C4-2B (cell line): ENCODE measurements at regions not wholly inside any gene's neighbourhood (a gene's known extent, or its start where the extent isn't known, plus 50 kb on each side); places are given as distances from the start of the nearest gene placed in this dataset.
"Not testable (repeated sequence)": the region's sequence is repeated elsewhere in the genome, so short reads cannot be mapped to it uniquely, and the experiment has no call there.

Experiments used
- CTCF ChIP-seq: fragments of 450-650 bp; conservative IDR thresholded peaks from 2 replicates; pipeline ENCODE4 v1.5.1; 2017; ENCODE audit warnings: mild to moderate bottlenecking
- ZFX ChIP-seq: fragments of 450-650 bp; IDR thresholded peaks from 2 replicates; pipeline ENCODE4 v1.6.1; 2017

GRCh38 chr14:52171932-52172331, 95.6 kb upstream of the PTGDR start:
- not testable (repeated sequence) for TF ChIP-seq CTCF, ZFX
